ENCODE measurements at regions not wholly inside any gene's neighbourhood (a gene's known extent, or its start where the extent isn't known, plus 50 kb on each side); places are given as distances from the start of the nearest gene placed in this dataset.

GRCh38 chr7:101693498-101694091 lies 64.5 kb upstream of the MYL10 start:
- TF ChIP-seq POLR2A (IDR thresholded peaks at IDR 0.05), result no peak
- TF ChIP-seq, protein P1, sequence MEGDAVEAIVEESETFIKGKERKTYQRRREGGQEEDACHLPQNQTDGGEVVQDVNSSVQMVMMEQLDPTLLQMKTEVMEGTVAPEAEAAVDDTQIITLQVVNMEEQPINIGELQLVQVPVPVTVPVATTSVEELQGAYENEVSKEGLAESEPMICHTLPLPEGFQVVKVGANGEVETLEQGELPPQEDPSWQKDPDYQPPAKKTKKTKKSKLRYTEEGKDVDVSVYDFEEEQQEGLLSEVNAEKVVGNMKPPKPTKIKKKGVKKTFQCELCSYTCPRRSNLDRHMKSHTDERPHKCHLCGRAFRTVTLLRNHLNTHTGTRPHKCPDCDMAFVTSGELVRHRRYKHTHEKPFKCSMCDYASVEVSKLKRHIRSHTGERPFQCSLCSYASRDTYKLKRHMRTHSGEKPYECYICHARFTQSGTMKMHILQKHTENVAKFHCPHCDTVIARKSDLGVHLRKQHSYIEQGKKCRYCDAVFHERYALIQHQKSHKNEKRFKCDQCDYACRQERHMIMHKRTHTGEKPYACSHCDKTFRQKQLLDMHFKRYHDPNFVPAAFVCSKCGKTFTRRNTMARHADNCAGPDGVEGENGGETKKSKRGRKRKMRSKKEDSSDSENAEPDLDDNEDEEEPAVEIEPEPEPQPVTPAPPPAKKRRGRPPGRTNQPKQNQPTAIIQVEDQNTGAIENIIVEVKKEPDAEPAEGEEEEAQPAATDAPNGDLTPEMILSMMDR (IDR thresholded peaks at IDR 0.05), result no peak
